ENCODE measurements at regions not wholly inside any gene's neighbourhood (a gene's known extent, or its start where the extent isn't known, plus 50 kb on each side); places are given as distances from the start of the nearest gene placed in this dataset.

DNA sequence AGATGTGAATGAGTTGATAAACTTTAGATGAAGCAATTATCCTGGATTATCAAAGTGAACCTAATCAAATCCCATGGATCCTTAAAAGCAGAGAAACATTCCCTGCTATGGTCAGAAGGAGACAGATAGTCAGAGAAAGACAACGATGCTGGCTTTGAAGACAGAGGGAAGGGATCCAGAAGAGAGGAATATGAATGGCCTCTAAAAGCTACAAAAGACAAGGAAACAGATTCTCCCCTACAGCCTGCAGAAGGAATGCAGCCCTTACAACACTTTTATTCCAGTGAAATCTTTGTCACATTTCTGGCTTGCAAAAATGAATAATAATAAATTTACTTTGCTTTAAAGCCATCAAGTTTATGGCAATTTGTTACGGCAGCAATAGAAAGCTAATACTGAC lies 1164.2 kb downstream of the PCDH17 start:
- no peak for DNase-seq (ENCODE audit: low read depth)

DNA sequence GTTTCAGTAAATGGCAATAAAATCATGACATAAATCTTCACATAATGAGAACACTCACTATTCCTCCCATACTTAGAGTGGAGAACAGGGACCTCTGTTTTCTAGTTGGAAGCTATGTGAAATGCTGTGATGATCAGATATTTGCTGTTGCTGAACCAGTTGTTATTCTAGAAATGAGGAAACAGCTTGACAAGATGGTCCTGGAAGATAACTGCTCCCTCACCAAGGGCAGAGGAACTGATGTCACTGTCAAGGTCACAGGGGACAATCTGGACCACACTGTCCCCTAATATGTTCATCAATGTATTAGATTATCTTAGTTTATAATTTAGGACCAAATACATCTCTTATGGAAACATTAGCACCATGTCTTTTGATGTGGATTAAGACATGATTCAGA lies 1173.3 kb downstream of the PCDH17 start:
- DNase-seq (ENCODE audit: low read depth), result no peak

DNA sequence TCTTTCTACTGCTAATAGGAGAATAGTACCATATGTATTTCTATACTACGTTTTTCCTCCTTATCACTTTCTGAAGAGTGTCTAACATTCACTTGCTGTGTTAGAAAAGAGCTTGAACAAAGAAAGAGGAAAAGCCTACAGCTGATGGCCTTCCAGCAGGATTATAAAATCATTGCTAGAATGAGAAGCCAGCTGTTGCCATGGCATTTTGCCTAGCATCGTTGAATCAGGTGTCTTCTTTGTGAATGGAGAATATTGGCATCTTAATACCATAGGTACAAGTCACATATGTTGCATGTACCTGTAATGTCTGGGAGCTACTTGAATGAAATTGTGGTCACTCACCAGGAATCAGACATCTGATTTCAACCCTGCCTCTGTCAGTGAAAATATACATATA lies 1174.9 kb downstream of the PCDH17 start:
- no peak for DNase-seq (ENCODE audit: low read depth)

DNA sequence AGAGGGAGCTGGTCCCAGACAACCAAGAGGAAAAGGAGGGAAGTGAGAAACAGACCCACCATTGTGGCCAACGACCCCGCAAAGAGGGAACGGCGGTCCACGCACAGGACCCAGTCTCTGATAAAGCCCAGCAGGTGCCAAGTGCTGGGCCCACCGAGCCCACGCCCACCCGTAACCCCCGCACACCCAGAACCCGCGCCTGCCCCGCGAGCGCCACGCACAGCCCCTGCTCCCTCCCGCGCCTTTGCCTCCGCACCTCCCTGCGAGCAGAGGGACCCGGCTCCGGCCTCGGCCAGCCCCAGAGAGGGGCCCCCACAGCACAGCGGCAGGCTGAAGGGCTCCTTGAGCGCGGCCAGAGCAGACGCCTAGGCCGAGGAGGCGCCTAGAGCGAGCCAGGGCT lies 1192.2 kb downstream of the PCDH17 start:
- DNase-seq (ENCODE audit: low read depth), result no peak

DNA sequence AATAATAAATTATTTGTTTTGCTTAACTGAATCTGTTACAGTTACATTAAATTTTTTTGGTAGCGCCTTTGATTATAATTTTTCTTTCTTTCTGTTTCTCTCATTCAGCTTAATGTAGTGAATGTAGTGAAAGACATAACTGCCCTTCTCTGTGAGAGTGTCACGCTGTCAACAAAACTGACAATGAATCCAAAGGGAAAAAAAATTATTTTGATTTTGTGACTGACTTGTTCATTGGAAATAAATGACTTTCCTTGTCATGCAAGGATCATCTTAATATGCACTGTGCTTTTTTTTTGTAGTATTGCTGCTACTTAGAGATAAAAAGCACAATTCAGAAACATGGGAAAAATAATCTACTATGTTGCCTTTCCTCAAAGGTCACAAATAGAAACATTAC lies 1196.4 kb downstream of the PCDH17 start:
- DNase-seq (ENCODE audit: low read depth), result no peak

DNA sequence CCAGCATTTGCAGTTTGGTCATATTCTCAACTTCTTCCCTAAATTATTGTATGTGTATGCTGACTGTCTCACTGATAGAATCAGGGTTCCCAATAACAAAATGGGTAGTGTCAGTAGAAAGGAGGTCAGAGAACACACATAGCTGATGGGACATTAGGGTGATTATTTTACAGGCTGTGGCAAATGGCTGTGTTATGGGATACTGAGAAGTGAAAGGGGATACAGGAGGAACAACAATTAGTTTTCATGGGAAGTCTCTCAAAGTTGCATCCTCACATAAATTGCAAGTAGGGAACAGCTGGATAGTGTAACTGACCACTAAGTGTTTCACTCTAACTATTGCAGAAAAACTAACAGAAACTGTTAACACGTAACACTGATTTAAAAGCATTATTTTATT lies 1199.3 kb downstream of the PCDH17 start:
- no peak for DNase-seq (ENCODE audit: low read depth)

DNA sequence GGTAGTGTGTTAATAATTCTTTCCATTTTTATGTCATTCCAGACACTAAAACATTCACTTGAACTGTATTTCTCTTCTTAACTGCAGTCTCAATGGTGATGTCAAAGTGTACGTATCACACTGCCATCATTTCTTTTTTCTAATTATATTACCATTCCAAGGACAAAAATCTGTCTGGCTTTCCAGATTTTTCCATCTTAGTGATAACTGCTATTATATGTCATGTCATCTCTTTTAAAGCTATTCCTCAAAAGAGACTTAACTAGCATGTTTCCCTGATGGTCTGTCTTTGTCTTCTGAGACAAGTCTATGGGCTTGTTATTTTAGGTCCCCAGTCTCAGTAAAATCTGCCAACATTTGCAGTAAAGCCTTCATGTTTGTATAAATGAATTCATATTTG lies 1207.1 kb downstream of the PCDH17 start:
- DNase-seq (ENCODE audit: low read depth), result no peak

- no peak for DNase-seq (ENCODE audit: low read depth)
Measured at GRCh38 chr13:58843071-58843470, 1211.5 kb downstream of the PCDH17 start.

- no peak for DNase-seq (ENCODE audit: low read depth)
Measured at GRCh38 chr13:58843567-58843966, 1212.0 kb downstream of the PCDH17 start.

DNA sequence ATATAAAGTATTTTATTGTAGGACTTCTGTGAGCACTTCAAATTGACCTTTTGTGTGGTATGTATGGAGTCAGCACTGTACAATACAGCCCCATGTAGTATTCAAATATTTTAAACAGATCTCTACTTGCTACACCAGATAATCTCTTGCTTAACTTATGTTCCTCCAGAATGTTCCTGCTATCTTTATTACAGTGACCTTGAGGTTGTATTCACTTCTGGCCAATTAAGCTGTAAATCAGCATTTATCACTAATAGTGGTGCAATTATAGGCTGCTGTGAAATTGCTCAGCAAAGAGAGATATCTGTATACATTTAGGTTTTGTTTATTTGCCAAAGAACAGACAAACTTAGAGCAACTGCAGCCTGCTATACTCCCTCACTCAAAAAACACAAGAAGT lies 1218.6 kb downstream of the PCDH17 start:
- no peak for DNase-seq (ENCODE audit: low read depth)

- no peak for DNase-seq (ENCODE audit: low read depth)
Measured at GRCh38 chr13:58852076-58852475, 1220.5 kb downstream of the PCDH17 start.

GRCh38 chr13:58855283-58855682 lies 1223.7 kb downstream of the PCDH17 start:
- no peak for DNase-seq (ENCODE audit: low read depth)

DNA sequence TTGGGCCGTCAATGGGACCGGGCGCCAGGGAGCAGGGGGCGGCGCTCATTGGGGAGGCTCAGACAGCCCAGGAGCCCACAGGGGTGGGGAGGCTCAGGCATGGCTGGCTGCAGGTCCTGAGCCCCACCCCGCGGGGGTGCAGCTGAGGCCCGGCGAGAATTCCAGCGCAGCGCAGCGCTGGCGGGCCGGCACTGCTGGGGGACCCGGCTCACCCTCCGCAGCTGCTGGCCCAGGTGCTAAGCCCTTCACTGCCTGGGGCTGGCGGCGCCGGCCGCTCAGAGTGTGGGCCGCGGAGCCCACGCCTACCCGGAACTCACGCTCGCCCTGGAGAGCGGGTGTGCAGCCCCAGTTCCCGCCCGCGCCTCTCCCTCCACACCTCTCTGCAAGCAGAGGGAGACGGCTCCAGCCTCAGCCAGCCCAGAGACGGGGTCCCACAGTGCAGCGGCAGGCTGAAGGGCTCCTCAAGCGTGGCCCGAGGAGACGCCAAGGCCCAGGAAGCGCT lies 1227.4 kb downstream of the PCDH17 start:
- no peak for DNase-seq (ENCODE audit: low read depth)

GRCh38 chr13:58865286-58865685 lies 1233.7 kb downstream of the PCDH17 start:
- DNase-seq (ENCODE audit: low read depth), result no peak

- no peak for DNase-seq (ENCODE audit: low read depth)
Measured at GRCh38 chr13:58869566-58869965, 1238.0 kb downstream of the PCDH17 start.

DNA sequence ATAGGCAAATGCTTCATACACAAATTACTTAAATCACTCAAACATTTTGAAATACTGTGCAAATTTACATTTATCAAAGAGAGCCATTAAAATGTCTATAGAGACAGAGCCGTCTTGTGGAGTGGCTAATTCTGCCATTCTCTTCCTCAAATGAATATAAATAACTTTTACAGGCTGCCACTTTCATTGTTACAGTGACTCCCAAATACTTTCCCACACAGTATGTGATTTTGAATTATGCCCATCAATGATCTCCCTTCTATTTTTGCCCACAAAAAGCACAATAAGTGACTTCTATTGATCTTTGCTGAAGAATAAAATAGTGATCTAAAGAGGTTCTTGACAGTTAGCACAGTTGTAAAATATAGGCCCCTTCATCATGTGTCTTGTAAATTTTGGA lies 1244.9 kb downstream of the PCDH17 start:
- DNase-seq (ENCODE audit: low read depth), result no peak

DNA sequence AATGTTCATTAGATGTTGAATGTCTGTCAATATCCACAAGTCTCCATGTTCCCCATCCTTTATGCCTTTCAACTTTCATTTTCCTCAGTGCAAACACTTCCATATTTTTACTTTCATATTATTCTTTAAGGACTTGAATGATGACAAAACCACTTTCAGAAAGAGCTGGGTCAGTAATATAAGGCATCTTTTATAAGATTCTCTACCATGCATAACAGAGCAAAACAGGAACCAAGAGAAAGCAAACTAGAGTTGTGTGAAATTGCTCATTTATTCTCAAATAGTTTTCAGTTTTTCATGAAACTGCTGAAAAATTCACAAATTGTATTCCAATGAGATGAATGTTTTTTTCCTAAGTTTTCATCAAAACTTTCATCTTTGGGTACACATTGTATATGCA lies 1247.6 kb downstream of the PCDH17 start:
- no peak for DNase-seq (ENCODE audit: low read depth)

DNA sequence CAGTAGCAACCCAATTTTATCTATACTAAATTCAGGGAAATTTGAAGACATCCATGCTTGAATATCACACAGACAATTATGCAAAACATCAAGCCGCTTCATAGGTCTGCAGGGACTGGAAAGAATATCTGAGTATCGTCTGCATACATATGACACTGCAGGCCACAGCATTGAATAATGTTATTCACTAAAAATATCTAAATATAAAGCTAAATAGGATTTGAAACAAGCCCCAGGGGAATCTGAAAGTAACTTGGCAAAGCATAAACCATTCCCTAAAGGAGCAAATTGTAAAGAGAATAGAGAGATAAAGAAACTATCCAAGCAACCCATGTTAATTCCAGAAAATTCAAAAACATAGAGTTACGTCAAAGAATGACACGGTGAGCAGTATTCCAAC lies 1251.0 kb downstream of the PCDH17 start:
- DNase-seq (ENCODE audit: low read depth), result no peak

GRCh38 chr13:58883405-58883804 lies 1251.9 kb downstream of the PCDH17 start:
- DNase-seq (ENCODE audit: low read depth), result no peak

GRCh38 chr13:58884353-58885209 lies 1253.0 kb downstream of the PCDH17 start:
- no peak for DNase-seq (ENCODE audit: low read depth)

DNA sequence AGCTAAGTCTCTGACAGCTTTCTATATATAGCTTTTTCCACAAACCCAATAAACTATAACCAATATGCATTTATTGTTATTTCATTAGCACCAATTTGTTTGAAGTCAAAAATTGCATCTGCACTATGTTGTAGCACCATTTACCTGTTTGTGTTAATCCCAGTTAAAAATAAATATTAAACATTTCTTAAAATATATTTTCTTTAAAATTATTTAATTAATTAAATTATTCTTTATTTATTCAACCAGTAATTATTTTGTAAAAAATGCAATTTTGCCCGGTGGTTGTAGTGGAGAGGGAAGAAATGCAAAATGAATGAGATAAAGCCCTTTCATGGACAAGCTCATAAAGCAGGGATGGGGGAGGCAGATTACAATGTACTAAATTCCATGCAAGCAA lies 1257.9 kb downstream of the PCDH17 start:
- no peak for DNase-seq (ENCODE audit: low read depth)

DNA sequence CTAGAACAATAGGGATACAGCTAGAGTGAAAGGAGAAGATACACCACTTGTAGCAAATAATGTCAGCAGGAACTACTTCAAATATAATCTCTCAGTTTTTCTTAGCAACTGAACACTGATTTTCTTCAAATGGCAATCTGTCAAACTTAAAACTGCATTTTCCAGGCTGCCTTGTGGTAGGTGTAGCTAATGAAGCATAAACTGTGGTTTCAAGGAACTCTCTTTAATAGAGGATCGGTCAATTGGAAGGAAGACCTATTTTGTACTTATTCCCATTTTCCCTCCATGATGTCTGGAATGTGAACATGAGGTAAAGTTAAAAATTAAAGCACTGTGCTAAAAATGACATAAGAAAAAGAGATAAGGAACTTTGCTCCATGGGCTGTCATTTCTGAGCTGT lies 1261.9 kb downstream of the PCDH17 start:
- DNase-seq (ENCODE audit: low read depth), result no peak

- DNase-seq (ENCODE audit: low read depth), result no peak
Measured at GRCh38 chr13:58906329-58907007, 1257.3 kb downstream of the DIAPH3 start.

GRCh38 chr13:58907347-58907746 lies 1256.4 kb downstream of the DIAPH3 start:
- DNase-seq (ENCODE audit: low read depth), result no peak

All from stimulated activated CD4-positive, alpha-beta T cell treated with anti-CD3 and anti-CD28 coated beads, Interleukin-2, amount 100 ng/mL, for 4 hours (primary cell).